KBM-7 (cell line): ENCODE measurements at regions not wholly inside any gene's neighbourhood (a gene's known extent, or its start where the extent isn't known, plus 50 kb on each side); places are given as distances from the start of the nearest gene placed in this dataset.

Experiments used
- DNase-seq: peaks from one replicate; pipeline ENCODE4 v3.0.0-alpha.2; 2015
- in situ Hi-C: fragments of 300-500 bp; cut with MboI; formaldehyde crosslinking; loops from 2 replicates; pipeline ENCODE4 v1.14.3; 2020; ENCODE audit warnings: low sequenced_read_pairs, low pct_unique_long_range_greater_than_20kb, mixed read lengths

- DNase-seq: no peak
- in situ Hi-C loops: no loop called here
Observed at GRCh38 chr16:26189536-26189935, 497.8 kb downstream of the HS3ST4 start.

- DNase-seq: no peak
- in situ Hi-C loops: no loop called here
Observed at GRCh38 chr16:26194526-26194925, 502.8 kb downstream of the HS3ST4 start.

- in situ Hi-C loops: no loop called here
- DNase-seq: no peak
Observed at GRCh38 chr16:26195225-26195624, 503.5 kb downstream of the HS3ST4 start.

- in situ Hi-C loops: no loop called here
Observed at GRCh38 chr16:26196310-26196709, 504.6 kb downstream of the HS3ST4 start.

GRCh38 chr16:26196802-26197201, 505.0 kb downstream of the HS3ST4 start:
- in situ Hi-C loops: no loop called here
- DNase-seq: no peak

More at GRCh38 chr16:26196310-26196709, 504.6 kb downstream of the HS3ST4 start:
- DNase-seq: no peak

- DNase-seq: no peak
- in situ Hi-C loops: no loop called here
Observed at GRCh38 chr16:26197707-26198106, 505.9 kb downstream of the HS3ST4 start.

GRCh38 chr16:26198221-26198620, 506.5 kb downstream of the HS3ST4 start:
- DNase-seq: no peak
- in situ Hi-C loops: no loop called here

GRCh38 chr16:26204138-26204537, 512.4 kb downstream of the HS3ST4 start:
- in situ Hi-C loops: no loop called here
- no peak for DNase-seq

GRCh38 chr16:26211542-26211941, 519.8 kb downstream of the HS3ST4 start:
- DNase-seq: no peak
- in situ Hi-C loops: no loop called here

- in situ Hi-C loops: no loop called here
- DNase-seq: no peak
Observed at GRCh38 chr16:26212599-26212998, 520.8 kb downstream of the HS3ST4 start.

- in situ Hi-C loops: no loop called here
- no peak for DNase-seq
Observed at GRCh38 chr16:26214581-26215174, 522.9 kb downstream of the HS3ST4 start.

GRCh38 chr16:26220894-26221293, 529.1 kb downstream of the HS3ST4 start:
- no peak for DNase-seq
- in situ Hi-C loops: no loop called here

- in situ Hi-C loops: no loop called here
Observed at GRCh38 chr16:26231647-26232046, 539.9 kb downstream of the HS3ST4 start.

GRCh38 chr16:26240807-26241206, 549.0 kb downstream of the HS3ST4 start:
- no peak for DNase-seq
- in situ Hi-C loops: no loop called here

More at GRCh38 chr16:26231647-26232046, 539.9 kb downstream of the HS3ST4 start:
- no peak for DNase-seq

- no peak for DNase-seq
- in situ Hi-C loops: no loop called here
Observed at GRCh38 chr16:26247063-26247462, 555.3 kb downstream of the HS3ST4 start.

- DNase-seq: no peak
- in situ Hi-C loops: no loop called here
Observed at GRCh38 chr16:26252598-26252997, 560.8 kb downstream of the HS3ST4 start.

GRCh38 chr16:26261621-26262020, 569.9 kb downstream of the HS3ST4 start:
- in situ Hi-C loops: no loop called here
- DNase-seq: no peak

GRCh38 chr16:26263406-26263805, 571.6 kb downstream of the HS3ST4 start:
- peak; percentile 26 for DNase-seq
- in situ Hi-C loops: no loop called here

- in situ Hi-C loops: no loop called here
- no peak for DNase-seq
Observed at GRCh38 chr16:26267641-26268040, 575.9 kb downstream of the HS3ST4 start.

- in situ Hi-C loops: no loop called here
Observed at GRCh38 chr16:26269673-26270072, 577.9 kb downstream of the HS3ST4 start.

GRCh38 chr16:26273607-26274006, 581.8 kb downstream of the HS3ST4 start:
- DNase-seq: no peak
- in situ Hi-C loops: no loop called here

More at GRCh38 chr16:26269673-26270072, 577.9 kb downstream of the HS3ST4 start:
- peak; percentile 34 for DNase-seq
